HG02970 (cell line): ENCODE measurements at regions not wholly inside any gene's neighbourhood (a gene's known extent, or its start where the extent isn't known, plus 50 kb on each side); places are given as distances from the start of the nearest gene placed in this dataset.
A peak's percentile ranks its signal among the peaks of the same experiment; 100 is the strongest.

Source experiments
- ATAC-seq: cut with Tn5 transposase; IDR thresholded peaks from one replicate; pipeline ENCODE4 v1.9.1; 2021; ENCODE audit warnings: mild to moderate bottlenecking, moderate library complexity, moderate number of reproducible peaks; ENCODE audit not compliant: unreplicated experiment, low FRiP score

GRCh38 chr1:199357599-199357998 lies 669.9 kb upstream of the NR5A2 start:
- ATAC-seq, result no peak

- no peak for ATAC-seq
Measured at GRCh38 chr1:199362996-199363395, 664.5 kb upstream of the NR5A2 start.

GRCh38 chr1:199373139-199373538 lies 654.4 kb upstream of the NR5A2 start:
- no peak for ATAC-seq

- ATAC-seq, result no peak
Measured at GRCh38 chr1:199377211-199377610, 650.3 kb upstream of the NR5A2 start.

- no peak for ATAC-seq
Measured at GRCh38 chr1:199383793-199384192, 643.7 kb upstream of the NR5A2 start.

- no peak for ATAC-seq
Measured at GRCh38 chr1:199394856-199395255, 632.7 kb upstream of the NR5A2 start.

GRCh38 chr1:199396456-199396855 lies 631.1 kb upstream of the NR5A2 start:
- ATAC-seq, result no peak

GRCh38 chr1:199399996-199400724 lies 627.4 kb upstream of the NR5A2 start:
- ATAC-seq, result peak; percentile 54

- ATAC-seq, result no peak
Measured at GRCh38 chr1:199403531-199404116, 623.9 kb upstream of the NR5A2 start.

GRCh38 chr1:199404191-199404590 lies 623.3 kb upstream of the NR5A2 start:
- no peak for ATAC-seq

GRCh38 chr1:199404976-199405375 lies 622.5 kb upstream of the NR5A2 start:
- no peak for ATAC-seq

- no peak for ATAC-seq
Measured at GRCh38 chr1:199405634-199406196, 621.8 kb upstream of the NR5A2 start.

- no peak for ATAC-seq
Measured at GRCh38 chr1:199410462-199410861, 617.0 kb upstream of the NR5A2 start.

GRCh38 chr1:199411506-199411905 lies 616.0 kb upstream of the NR5A2 start:
- ATAC-seq, result no peak

- no peak for ATAC-seq
Measured at GRCh38 chr1:199422206-199422605, 605.3 kb upstream of the NR5A2 start.

- no peak for ATAC-seq
Measured at GRCh38 chr1:199447906-199448305, 579.6 kb upstream of the NR5A2 start.

- no peak for ATAC-seq
Measured at GRCh38 chr1:199448646-199449045, 578.9 kb upstream of the NR5A2 start.

- no peak for ATAC-seq
Measured at GRCh38 chr1:199449221-199449620, 578.3 kb upstream of the NR5A2 start.

GRCh38 chr1:199449681-199450080 lies 577.8 kb upstream of the NR5A2 start:
- no peak for ATAC-seq

- ATAC-seq, result no peak
Measured at GRCh38 chr1:199452627-199453026, 574.9 kb upstream of the NR5A2 start.

- ATAC-seq, result no peak
Measured at GRCh38 chr1:199453723-199454122, 573.8 kb upstream of the NR5A2 start.

- no peak for ATAC-seq
Measured at GRCh38 chr1:199460933-199461332, 566.6 kb upstream of the NR5A2 start.
